ENCODE measurements at regions not wholly inside any gene's neighbourhood (a gene's known extent, or its start where the extent isn't known, plus 50 kb on each side); places are given as distances from the start of the nearest gene placed in this dataset.

DNA sequence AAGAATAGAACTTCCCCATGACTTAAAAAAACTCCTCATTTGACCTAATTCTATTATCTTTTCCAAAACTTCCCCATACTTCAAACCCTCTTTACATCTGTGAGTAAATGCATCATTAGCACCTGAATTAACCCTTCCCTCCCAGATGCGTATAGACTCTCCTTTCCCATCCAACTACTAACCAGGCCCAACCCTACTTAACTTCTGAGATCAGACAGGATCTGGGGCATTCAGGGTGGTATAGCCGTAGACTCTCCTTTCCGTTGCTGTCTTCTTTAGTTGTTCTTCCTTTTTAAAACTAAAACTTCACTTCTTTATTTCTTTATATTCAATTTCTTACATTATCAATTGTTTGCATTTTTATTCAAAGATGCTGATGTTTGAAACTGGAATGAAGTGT is 165.2 kb downstream of the SLCO4C1 start:
- Histone ChIP-seq H3K27ac (no peak overlapping the region), H3K36me3 (no peaks in the 10 kb centered on the region), H3K27me3 (no peaks in the 10 kb centered on the region), H3K4me3 (no peak overlapping the region), H3K4me1 (no peaks in the 10 kb centered on the region), H3K9me3 (no peaks in the 10 kb centered on the region)
- no peak for DNase-seq (ENCODE audit: low spot score in 2 of 2)
- 99% methylated on average over 3 of the region's 3 CpGs for WGBS
- TF ChIP-seq POLR2A (IDR thresholded peaks at IDR 0.05) = no peak
- no peak for TF ChIP-seq POLR2AphosphoS5 (IDR thresholded peaks at IDR 0.05)
- no peak for TF ChIP-seq EP300 (IDR thresholded peaks at IDR 0.05)
- TF ChIP-seq, protein P1, sequence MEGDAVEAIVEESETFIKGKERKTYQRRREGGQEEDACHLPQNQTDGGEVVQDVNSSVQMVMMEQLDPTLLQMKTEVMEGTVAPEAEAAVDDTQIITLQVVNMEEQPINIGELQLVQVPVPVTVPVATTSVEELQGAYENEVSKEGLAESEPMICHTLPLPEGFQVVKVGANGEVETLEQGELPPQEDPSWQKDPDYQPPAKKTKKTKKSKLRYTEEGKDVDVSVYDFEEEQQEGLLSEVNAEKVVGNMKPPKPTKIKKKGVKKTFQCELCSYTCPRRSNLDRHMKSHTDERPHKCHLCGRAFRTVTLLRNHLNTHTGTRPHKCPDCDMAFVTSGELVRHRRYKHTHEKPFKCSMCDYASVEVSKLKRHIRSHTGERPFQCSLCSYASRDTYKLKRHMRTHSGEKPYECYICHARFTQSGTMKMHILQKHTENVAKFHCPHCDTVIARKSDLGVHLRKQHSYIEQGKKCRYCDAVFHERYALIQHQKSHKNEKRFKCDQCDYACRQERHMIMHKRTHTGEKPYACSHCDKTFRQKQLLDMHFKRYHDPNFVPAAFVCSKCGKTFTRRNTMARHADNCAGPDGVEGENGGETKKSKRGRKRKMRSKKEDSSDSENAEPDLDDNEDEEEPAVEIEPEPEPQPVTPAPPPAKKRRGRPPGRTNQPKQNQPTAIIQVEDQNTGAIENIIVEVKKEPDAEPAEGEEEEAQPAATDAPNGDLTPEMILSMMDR (IDR thresholded peaks at IDR 0.05) = no peak

DNA sequence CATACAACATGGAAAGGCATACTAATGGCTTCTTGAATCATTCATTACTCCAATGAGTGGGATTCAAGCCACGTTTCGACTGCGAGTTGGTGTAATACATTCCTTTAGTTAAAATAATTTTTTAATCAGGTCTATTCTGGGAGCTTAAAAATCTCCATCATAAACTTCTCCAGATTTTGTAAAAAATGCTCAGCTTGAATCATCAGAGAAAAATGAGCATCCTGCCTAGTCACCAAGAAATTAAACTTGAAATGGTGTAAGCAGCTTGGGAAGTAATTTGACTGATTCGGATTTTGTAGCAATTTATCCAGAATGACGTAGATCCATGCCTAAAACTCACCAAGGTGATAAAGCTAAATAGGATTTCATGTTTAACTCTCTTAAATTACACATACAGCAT is 165.7 kb downstream of the SLCO4C1 start:
- TF ChIP-seq EP300 (IDR thresholded peaks at IDR 0.05) (no peak), POLR2AphosphoS5 (IDR thresholded peaks at IDR 0.05) (no peak), POLR2A (IDR thresholded peaks at IDR 0.05) (no peak)
- no peak for DNase-seq (ENCODE audit: low spot score in 2 of 2)
- H3K27me3 ChIP-seq = no peaks in the 10 kb centered on the region
- no peaks in the 10 kb centered on the region for H3K9me3 ChIP-seq
- no peak overlapping the region for H3K4me3 ChIP-seq
- H3K4me1 ChIP-seq = no peaks in the 10 kb centered on the region
- WGBS = 83% methylated on average over 5 of the region's 5 CpGs
- no peaks in the 10 kb centered on the region for H3K36me3 ChIP-seq
- no peak overlapping the region for H3K27ac ChIP-seq

GRCh38 chr5:102119252-102119651 is 176.8 kb downstream of the SLCO4C1 start:
- Histone ChIP-seq H3K4me3 (no peak overlapping the region), H3K27ac (no peak overlapping the region), H3K27me3 (no peaks in the 10 kb centered on the region), H3K36me3 (no peaks in the 10 kb centered on the region), H3K4me1 (no peaks in the 10 kb centered on the region), H3K9me3 (no peaks in the 10 kb centered on the region)
- TF ChIP-seq EP300 (IDR thresholded peaks at IDR 0.05) (no peak), POLR2A (IDR thresholded peaks at IDR 0.05) (no peak), POLR2AphosphoS5 (IDR thresholded peaks at IDR 0.05) (no peak)
- TF ChIP-seq, protein P1 (IDR thresholded peaks at IDR 0.05) = no peak
- DNase-seq (ENCODE audit: low spot score in 2 of 2) = no peak
- 57% methylated on average over 3 of the region's 3 CpGs for WGBS

- no peak overlapping the region for H3K4me3 ChIP-seq
- no peaks in the 10 kb centered on the region for H3K9me3 ChIP-seq
- H3K4me1 ChIP-seq = no peaks in the 10 kb centered on the region
- TF ChIP-seq POLR2AphosphoS5 (IDR thresholded peaks at IDR 0.05) = no peak
- TF ChIP-seq, protein P1 (IDR thresholded peaks at IDR 0.05) = no peak
- no peak for TF ChIP-seq POLR2A (IDR thresholded peaks at IDR 0.05)
- TF ChIP-seq EP300 (IDR thresholded peaks at IDR 0.05) = no peak
- H3K36me3 ChIP-seq = no peaks in the 10 kb centered on the region
- 75% methylated on average over 1 of the region's 1 CpG for WGBS
- no peak overlapping the region for H3K27ac ChIP-seq
- no peak for DNase-seq (ENCODE audit: low spot score in 2 of 2)
- no peaks in the 10 kb centered on the region for H3K27me3 ChIP-seq
Measured at GRCh38 chr5:102115736-102116135, 180.3 kb downstream of the SLCO4C1 start.

DNA sequence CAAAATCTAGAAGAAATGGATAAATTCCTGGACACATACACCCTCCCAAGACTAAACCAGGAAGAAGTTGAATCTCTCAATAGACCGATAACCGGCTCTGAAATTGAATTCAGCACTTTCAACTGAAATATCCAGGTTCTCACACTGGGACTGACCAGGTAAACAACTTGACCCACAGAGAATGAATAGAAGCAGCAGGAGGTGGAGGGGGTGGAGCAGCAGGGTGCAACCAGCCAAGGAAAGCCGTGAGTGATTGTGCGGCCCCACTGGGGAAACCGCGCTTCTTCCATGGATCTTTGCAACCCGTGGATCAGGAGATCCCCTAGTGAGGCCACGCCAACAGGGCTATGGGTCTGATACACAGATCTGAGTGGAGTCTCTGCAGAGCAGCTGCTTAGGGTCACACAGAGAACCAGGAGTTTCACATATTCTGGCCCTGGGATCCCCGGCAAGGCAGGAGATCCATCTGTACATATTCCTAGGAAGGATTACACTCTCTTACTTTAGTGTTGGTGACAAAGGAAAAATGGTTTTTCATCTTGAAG is 181.5 kb downstream of the SLCO4C1 start:
- TF ChIP-seq, protein P1 (IDR thresholded peaks at IDR 0.05) = no peak
- 85% methylated on average over 9 of the region's 9 CpGs for WGBS
- H3K4me1 ChIP-seq = no peaks in the 10 kb centered on the region

DNA sequence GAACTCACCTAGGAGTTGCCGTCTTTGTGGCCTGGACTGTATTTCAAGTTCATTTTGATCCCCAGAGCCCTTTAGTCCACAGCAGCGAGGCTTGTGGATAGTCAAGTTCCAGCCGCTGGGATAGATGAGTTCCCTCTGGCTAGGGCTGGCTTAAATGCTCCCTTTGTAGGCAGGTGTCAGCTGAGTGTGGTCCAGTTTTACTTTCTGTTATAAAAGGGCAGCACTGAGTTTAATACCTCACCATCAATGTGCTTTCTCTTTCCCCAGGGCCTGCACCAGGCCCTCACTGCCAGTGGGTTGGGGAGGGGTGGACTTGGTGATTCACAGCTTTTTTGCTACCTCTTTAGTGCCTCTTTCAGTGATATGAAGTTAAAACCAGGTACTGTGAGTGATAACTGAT is 188.2 kb downstream of the SLCO4C1 start:
- no peaks in the 10 kb centered on the region for H3K4me1 ChIP-seq
- 79% methylated on average over 3 of the region's 3 CpGs for WGBS
- no peak for TF ChIP-seq POLR2A (IDR thresholded peaks at IDR 0.05)
- no peak for TF ChIP-seq EP300 (IDR thresholded peaks at IDR 0.05)
- TF ChIP-seq, protein P1 (IDR thresholded peaks at IDR 0.05) = no peak
- TF ChIP-seq POLR2AphosphoS5 (IDR thresholded peaks at IDR 0.05) = no peak

More for the DNA sequence above, 181.5 kb downstream of the SLCO4C1 start:
- no peak for DNase-seq (ENCODE audit: low spot score in 2 of 2)
- Histone ChIP-seq H3K27ac (no peak overlapping the region), H3K36me3 (no peaks in the 10 kb centered on the region), H3K4me3 (no peak overlapping the region), H3K9me3 (no peaks in the 10 kb centered on the region), H3K27me3 (no peaks in the 10 kb centered on the region)

More for the DNA sequence above, 188.2 kb downstream of the SLCO4C1 start:
- H3K9me3 ChIP-seq = no peaks in the 10 kb centered on the region
- no peak for DNase-seq (ENCODE audit: low spot score in 2 of 2)
- no peaks in the 10 kb centered on the region for H3K36me3 ChIP-seq
- H3K27me3 ChIP-seq = no peaks in the 10 kb centered on the region
- H3K27ac ChIP-seq = no peak overlapping the region
- H3K4me3 ChIP-seq = no peak overlapping the region

Measured in suprapubic skin (tissue), 4 donors.